Activated CD4-positive, alpha-beta T cell treated with anti-CD3 and anti-CD28 coated beads, Interleukin-10, Interleukin-2, amounts not matched to agents 100 ng/mL and 50 ng/mL, durations not matched to agents 16 hours and 8 hours (primary cell): ENCODE measurements at regions not wholly inside any gene's neighbourhood (a gene's known extent, or its start where the extent isn't known, plus 50 kb on each side); places are given as distances from the start of the nearest gene placed in this dataset.
"Not testable (repeated sequence)": the region's sequence is repeated elsewhere in the genome, so short reads cannot be mapped to it uniquely, and the experiment has no call there.

Experiments used
- DNase-seq: peaks from one replicate; pipeline ENCODE4 v3.0.0-alpha.2; 2020

DNA sequence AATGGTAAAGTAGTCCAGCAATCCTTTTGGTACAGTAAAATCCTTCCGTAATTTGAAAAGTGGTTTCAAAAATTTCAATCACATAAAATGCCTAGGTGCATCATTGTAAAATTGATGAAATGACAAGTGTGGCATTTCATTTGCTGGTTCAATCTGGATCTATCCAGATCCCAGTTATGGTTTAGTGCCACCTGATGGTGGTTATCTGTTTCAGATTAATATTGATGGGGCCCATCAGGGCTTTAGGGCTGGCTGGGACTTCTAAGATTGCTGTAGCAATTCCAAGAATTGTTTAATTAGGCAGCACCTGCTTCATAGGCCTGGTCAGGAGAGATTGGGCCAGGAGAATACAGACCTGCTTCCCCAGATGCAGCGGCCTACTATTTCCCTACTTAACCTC is 55.5 kb upstream of the PIK3C3 start:
- DNase-seq: no peak

DNA sequence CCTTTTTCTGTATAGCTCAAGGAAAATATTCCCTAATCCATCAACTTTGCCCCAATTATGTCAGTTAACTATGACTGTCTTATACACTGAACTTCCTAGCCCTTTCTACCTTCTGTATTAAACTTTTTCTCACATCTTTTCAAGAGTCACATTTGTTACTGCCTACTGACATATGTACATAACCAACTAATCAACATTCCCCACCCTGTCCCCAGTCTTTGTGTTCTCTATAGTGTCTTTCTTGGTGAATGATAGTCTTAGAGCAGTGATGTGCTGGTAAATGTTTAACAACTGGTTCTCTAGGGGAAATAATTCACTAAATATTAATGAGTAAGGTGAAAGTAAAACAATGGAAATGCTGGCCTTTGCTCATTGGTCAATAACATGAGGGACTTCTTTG is 61.6 kb upstream of the PIK3C3 start:
- no peak for DNase-seq

DNA sequence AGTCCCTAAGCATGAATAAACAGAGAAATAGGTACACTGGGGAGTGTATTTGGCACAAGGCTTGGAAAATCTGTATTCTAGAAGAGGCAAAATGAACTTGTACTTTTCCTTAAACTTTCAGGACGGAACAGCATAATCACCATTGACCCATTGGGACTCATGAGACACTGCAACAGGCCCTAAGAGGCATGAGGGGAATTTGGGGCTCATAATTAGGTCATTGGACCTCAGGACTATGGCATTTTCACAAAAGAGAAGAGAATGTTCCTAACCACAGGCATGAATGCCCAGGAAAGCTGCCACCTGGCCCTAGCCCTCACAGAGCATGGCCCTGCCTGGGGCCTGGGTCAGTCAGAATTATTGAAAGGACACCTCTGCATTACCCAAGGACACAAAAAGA is 67.9 kb upstream of the PIK3C3 start:
- DNase-seq: no peak

DNA sequence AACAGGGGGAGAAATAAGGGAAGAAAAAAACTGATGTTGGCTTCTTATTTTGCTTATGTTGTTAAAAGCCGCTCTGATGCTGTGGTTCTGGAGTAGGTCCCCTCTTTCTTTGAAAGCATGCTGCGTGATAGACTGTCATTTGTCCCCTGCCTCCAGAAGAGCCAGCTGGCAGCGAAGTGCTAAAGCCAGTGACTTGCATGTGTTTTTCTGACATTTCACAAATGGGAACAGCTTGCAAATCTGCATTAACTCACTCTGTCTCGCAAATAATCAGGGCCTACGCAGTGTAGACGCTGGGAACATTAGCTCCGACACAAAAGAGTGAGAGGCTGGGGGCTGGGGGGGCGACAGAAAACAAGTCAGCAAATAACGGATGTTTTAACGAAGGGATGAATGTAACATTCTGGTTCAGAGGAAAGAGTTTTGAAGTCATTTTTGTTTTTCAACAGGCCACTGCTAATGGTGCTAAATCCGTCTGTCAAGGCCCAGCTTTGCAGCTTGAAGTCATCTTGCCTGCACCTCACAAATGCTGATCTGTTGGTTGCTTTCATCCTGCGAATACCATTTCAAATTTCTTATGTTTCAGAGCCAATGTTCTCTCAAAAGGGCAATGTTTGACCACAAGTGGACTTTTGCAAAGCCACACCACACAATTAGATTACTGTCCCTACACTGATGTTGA is 68.8 kb upstream of the PIK3C3 start:
- DNase-seq: no peak

DNA sequence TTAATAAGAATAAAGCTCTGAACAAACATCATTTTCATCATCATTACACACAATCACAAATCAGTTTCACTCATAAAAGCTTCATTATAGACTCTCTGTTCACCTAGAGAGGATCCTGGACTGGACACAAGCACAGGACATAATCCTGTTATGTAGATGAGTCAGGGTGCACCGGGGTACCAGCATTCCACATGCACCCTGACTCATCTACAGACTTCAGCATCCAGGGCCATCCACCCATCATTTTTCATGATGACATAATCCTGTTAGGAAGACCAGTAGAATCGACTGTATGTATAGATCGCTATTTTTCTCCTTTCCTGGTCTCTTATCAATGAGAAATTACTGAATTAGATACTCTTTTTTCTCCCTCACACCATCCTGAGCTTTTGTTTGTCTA is 73.7 kb upstream of the PIK3C3 start:
- DNase-seq: no peak

DNA sequence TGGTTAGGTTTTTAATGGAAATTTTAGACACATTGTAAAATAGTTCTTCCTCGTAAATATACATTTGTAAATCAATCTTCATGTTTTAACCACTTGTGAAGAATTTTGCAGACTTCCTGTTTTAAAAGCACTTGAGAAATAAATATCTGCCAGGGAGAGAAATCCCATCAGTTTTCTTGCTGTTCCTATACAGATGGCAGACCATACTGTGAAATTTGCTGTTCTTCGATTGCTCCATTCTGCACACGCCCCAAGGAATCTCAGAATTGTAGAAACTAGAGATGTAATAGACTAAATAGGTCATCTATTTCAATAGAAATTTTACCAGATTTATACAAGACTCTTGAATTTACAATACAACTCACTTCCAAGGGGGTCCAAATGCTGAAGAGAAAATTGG is 75.8 kb upstream of the PIK3C3 start:
- no peak for DNase-seq

DNA sequence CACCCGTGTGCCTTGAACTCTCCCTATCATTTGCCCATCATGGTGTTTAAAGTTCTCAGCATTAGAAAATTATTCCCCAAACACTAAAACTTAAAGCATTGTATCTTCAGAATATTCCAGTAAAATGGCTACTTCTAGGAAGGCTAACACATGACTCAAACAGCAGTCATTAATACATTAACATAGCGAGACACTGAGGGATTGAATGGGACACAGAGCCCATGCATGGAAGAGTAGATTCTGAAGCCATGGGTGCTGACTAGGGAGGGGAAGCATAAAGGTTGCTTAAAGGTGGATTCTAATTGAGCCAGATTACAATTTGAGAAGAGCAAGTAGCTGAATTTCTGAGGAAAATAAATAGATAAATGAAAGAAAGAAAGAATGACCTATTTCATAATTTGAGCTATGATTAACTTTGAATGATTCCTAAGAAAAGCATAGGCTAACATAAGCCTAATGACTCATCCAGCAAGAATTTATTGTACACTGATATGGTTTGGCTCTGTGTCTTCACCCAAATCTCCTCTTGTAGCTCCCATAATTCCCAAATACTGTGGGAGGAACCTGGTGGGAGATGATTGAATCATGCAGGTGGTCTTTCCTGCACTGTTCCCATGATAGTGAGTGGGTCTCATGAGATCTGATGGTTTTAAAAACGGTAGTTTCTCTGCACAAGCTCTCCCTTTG is 79.8 kb upstream of the PIK3C3 start:
- DNase-seq: no peak

DNA sequence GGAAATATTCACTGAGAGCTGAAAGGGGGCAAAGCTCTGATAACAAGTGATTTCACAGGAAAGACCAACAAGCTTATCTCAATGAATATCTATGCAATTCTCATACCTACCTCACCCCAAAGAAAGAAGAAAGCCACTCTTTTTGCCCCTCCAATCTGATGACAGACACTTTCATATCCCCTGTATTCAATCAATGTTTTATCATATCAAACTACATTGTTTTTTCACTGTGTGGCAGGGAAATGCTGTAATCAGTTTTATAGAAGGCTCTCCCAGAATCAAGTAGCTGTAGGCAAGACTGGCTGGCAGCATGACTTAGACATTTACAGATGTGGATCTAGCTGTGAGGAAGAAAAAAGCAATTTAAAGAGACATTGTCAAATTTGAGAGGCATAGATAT is 81.3 kb upstream of the PIK3C3 start:
- DNase-seq: no peak

DNA sequence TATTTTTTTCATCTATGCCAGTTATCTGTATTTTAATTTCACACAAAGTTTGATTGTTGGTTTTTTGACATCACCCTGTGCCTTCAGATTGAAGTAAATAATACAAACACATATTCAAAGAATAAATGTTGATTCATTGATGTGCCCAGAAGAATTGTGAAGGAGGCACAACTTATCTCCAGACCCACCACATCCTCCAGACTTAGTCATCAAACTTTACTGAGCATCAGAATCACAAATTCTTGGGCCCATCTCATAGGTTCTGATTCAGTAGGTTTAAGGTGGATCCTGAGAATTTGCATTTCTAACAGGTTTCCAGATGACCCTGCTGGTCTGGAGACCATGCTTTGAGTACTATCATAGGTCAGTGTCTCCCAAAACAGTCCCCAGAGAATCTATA is 82.8 kb upstream of the PIK3C3 start:
- no peak for DNase-seq

DNA sequence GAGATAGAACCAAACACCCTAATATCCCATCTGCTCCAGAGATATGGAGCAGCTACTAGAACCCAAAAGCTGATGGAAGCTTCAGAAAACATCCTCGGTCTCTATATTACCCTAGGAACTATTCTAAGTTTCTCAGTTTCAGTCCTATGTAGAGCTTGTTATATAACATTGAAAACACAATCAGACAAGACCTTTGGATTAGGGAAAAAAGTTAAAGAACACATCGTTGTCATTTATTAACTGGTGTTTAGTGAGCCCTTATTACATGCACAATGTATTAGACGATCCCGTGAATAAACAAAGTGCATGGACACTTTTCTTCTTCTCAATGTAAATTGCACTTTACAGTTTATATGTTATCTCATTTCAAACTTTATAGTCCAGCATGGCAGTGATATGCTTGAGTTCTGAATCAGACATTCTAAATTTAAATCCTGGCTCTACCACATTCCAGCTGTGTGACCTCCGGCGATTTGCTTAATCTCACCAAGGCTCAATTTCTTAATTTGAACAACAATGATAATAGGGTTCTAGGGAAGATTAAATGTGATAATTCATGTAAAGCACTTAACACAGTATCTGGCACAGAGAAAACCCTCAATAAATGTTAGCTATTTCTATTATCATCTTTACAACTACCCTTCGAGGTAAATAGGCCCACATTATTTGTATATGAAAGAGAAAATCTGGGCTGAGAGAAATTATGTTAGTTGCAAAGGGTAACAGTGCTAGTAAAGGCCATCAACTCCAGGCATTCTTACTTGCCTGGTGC is 83.6 kb upstream of the PIK3C3 start:
- no peak for DNase-seq

DNA sequence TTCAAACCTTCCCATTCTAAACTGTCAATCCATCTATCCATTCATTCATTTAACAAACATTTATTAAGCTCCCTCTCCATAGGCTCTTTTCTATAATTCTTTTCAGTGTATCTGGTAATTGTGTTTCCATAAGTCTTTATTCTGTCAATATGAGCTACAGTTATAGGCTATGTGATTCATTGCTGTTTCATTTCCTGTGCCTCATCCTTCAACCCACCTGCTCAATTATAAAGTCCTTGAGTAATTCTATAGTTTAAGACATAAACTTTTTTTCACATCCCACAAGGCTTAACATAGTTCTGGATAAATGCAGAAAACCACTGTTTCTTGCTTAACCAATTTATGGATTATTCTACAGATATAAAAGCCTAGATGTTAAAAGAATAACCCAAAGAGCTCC is 84.2 kb upstream of the PIK3C3 start:
- DNase-seq: no peak

DNA sequence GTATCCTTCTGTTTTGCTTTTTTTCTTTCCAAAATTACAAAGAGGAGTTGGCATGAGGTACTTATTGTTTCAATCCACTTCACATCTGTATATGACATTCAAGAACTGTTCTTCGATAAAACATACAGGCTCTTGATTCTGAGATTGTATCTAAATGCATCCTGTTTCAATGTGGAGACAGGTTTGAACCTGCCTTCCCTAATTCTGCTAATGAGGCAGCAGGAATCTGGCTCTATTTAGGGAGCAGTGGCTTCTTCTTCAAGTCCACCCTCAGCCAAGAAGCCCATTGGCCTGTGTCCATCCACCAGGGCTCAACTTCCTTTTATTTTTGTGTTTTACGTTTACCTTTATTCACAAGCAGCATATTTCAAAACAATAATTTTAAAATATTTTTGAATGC is 84.8 kb upstream of the PIK3C3 start:
- no peak for DNase-seq

DNA sequence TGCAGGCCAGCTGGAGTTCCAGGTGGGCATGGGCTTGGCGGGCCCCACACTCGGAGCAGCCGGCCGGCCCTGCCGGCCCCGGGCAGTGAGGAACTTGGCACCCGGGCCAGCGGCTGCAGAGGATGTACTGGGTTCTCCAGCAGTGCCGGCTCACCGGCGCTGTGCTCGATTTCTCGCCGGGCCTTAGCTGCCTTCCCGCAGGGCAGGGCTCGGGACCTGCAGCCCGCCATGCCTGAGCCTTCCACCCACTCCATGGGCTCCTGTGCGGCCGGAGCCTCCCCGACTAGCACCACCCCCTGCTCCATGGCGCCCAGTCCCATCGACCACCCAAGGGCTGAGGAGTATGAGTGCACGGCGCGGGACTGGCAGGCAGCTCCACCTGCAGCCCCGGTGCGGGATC is 89.2 kb upstream of the PIK3C3 start:
- not testable (repeated sequence) for DNase-seq

DNA sequence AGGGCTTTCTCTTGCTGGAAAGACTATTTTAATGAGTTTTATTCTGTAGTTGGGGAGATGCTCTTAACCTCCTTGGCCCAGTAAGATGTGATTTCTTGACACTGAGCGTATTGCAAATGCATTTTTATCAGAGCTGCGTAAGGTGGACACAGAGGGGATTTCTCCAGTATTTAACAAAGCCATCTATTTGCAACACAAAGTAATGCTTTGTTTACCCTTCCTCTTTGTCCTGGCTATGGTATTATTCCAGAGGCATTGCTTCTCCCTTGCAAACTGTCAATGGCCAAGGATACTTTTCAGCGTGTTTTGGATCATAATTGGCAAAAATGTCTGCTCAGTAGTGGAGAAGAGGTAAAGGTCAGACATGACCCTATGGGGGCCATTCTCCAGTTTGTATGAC is 90.8 kb upstream of the PIK3C3 start:
- DNase-seq: no peak

DNA sequence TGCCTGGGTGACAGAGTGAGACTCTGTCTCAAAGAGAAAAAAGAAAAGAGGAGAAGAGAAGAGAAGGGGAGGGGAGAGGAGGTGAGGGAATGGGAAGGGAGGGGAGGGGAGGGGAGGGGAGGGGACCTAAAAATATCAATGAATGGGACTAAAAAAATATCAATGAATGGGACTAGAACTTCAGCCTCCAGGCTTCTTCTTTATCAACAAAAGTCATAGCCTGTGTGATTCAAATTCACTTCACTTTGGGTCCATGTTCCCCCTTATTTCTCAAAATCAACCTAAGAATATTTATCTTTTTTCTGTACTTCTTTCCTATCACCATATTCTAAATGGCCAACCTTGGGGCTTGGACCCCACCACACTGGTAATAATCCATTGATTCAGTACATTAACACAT is 92.1 kb upstream of the PIK3C3 start:
- DNase-seq: no peak

DNA sequence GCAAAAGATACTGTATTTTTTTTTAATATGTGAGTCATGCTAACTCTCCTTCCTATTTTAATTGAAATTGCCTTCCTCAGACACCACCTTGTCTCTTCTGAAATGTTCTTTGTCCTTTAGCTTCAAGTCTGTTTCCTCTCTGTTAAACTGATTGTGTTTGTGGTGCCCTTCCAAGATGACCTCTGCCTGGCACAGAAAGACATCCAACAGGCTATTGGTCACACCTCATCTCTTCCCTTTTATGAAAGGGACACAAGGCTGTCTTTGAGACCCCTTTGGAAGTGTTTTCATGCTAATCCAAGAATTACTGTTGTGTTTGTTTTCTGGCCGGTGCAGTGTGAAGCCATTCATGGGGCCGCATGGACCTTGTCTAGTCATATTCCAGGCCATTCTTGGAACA is 94.0 kb upstream of the PIK3C3 start:
- no peak for DNase-seq

DNA sequence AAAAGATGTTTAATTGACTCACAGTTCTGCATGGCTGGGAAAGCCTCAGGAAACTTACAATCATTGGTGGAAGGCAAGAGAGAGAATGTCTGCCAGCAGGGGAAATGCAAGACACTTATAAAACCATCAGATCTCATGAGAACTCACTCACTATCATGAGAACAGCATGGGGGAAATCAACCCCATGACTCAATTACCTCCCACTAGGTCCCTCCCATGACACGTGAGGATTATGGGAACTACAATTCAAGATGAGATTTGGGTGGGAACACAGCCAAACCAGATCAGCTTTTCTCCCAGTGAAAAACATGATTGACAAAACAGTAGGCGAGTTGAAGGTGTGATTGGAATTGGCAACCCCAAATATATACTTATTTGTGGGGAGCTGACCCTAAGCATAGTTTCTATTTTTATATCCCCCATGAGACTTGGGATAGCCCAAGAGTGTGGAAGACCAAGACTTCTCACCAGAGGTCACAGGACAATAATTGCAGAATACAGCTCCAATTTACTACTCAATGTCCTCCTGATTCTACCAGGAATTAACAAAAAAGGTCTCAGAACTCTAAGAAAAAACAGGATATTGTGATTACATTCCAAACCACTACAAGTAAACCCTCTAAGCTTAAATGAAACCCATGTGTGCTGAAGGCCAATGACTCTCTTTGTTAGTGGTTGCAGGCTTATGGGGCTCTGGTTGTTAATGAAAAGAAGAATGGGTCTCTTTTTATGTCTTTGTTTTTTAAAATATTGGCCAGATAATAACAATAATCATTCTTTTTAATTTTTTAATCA is 96.1 kb upstream of the PIK3C3 start:
- DNase-seq: no peak

DNA sequence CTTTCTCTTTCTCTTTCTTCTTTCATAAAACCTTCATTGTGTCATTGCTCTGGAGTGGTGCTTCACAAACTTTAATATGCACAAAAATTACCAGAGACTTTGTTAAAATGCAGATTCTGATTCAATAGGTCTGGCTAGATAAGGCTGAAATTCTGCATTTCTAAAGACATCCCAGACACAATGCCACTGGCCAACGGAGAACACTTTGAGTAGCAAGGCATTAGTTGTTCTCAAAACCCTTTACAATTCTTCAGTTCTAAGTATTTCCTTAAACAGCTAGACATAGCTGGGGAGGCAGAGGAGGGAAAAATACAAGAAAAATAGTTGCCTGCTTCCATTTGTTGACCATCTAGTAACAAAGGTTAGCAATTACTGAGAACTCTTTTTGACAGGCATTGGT is 101.8 kb upstream of the PIK3C3 start:
- no peak for DNase-seq

DNA sequence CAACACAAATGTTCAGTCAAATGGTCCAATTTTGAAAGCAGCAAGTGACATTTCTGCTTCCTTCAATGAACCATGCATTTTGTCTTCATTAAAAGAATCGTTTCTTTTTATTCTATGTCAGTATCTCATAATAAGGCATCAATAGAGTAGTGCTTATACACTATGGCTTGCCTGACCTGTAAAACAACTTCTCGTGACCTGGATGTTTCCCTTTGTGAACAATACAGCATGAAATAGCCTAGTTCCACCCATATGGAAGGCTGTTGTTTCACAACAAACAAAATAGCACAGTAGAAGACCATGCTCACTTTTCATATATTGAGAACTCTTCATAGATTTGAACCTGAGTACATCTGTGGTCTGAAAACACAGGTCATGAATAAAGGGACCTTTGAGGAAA is 104.3 kb upstream of the PIK3C3 start:
- DNase-seq: no peak

DNA sequence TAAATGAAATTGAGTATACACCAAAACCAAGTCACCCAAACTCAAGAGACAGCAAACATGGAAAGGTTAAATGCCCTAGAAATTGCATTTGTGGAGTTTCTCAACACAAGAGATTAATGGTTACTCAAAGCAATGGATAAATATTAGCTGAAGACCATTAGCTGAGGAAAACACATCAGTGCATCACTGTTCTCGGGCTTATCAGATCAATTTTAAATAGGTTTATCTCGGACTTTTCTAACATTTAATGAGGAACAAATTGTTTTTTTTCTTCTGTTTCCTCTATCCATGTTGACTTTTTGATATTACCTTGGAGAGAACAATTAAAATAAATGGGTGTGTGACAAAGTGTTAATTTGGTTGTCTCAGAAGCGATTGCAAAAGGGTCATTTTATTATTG is 105.4 kb upstream of the PIK3C3 start:
- DNase-seq: no peak

DNA sequence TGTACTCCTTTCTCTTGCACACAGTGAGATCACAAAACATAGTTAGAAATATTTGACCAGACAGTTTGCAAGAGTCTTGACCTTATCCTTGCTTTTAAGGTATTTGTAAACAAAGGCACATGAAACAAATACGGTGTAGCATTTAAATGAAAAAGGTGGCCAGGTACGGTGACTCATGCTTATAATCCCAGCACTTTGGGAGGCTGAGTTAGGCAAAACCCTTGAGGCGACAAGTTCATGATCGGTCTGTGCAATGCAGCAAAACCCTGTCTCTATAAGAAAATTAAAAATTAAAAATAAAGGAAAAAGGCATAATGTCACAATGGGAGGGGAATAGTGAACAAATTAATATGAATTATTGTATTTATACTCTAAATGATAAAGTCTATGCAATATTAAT is 109.5 kb upstream of the PIK3C3 start:
- DNase-seq: no peak

DNA sequence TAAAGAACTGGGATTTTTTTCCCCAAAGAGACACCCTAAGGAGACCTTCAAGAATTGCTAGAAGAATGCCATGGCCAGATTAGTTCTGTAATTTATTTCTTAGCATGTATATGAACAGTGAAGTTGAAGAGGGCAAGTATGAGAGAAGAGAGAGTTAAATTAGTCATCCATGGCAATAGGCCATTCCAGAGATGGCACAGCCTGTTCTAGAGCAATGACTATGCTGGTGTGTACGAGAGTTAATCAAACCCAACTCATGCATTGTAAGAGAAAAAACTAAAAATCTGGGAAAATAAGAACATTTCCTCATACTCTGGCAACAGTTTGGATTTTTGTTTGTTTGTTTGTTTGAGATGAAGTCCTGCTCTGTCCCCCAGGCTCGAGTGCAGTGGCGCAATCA is 112.1 kb upstream of the PIK3C3 start:
- no peak for DNase-seq
